ENCODE measurements at regions not wholly inside any gene's neighbourhood (a gene's known extent, or its start where the extent isn't known, plus 50 kb on each side); places are given as distances from the start of the nearest gene placed in this dataset.

GRCh38 chr1:208923456-208923855, 660.1 kb upstream of the CAMK1G start:
- DNase-seq: no peak

- no peak for DNase-seq
Observed at GRCh38 chr1:208923946-208924720, 659.4 kb upstream of the CAMK1G start.

GRCh38 chr1:208924928-208925327, 658.6 kb upstream of the CAMK1G start:
- DNase-seq: no peak

- no peak for DNase-seq
Observed at GRCh38 chr1:208928349-208929010, 655.0 kb upstream of the CAMK1G start.

GRCh38 chr1:208929575-208929974, 653.9 kb upstream of the CAMK1G start:
- no peak for DNase-seq

- no peak for DNase-seq
Observed at GRCh38 chr1:208931936-208932335, 651.6 kb upstream of the CAMK1G start.

GRCh38 chr1:208933984-208934525, 649.5 kb upstream of the CAMK1G start:
- no peak for DNase-seq

GRCh38 chr1:208934933-208935332, 648.6 kb upstream of the CAMK1G start:
- no peak for DNase-seq

GRCh38 chr1:208935517-208936187, 647.9 kb upstream of the CAMK1G start:
- DNase-seq: no peak

GRCh38 chr1:208939537-208940085, 643.9 kb upstream of the CAMK1G start:
- DNase-seq: no peak

- DNase-seq: peak; percentile 74
Observed at GRCh38 chr1:208942394-208943130, 641.0 kb upstream of the CAMK1G start.

- no peak for DNase-seq
Observed at GRCh38 chr1:208943291-208943690, 640.2 kb upstream of the CAMK1G start.

- no peak for DNase-seq
Observed at GRCh38 chr1:208944981-208945451, 638.5 kb upstream of the CAMK1G start.

- DNase-seq: no peak
Observed at GRCh38 chr1:208950206-208950605, 633.3 kb upstream of the CAMK1G start.

GRCh38 chr1:208951026-208951525, 632.4 kb upstream of the CAMK1G start:
- DNase-seq: no peak

- DNase-seq: peak; percentile 91
Observed at GRCh38 chr1:208951908-208952307, 631.6 kb upstream of the CAMK1G start.

GRCh38 chr1:208962867-208963266, 620.6 kb upstream of the CAMK1G start:
- DNase-seq: no peak

GRCh38 chr1:208965351-208965750, 618.2 kb upstream of the CAMK1G start:
- no peak for DNase-seq

- DNase-seq: no peak
Observed at GRCh38 chr1:208967334-208967733, 616.2 kb upstream of the CAMK1G start.

- no peak for DNase-seq
Observed at GRCh38 chr1:208974717-208975116, 608.8 kb upstream of the CAMK1G start.

GRCh38 chr1:208975456-208975855, 608.1 kb upstream of the CAMK1G start:
- no peak for DNase-seq

GRCh38 chr1:208977012-208977411, 606.5 kb upstream of the CAMK1G start:
- no peak for DNase-seq
